Activated B cell treated with CpG ODN at 0.5 μM for 24 hours (primary cell): ENCODE measurements at regions not wholly inside any gene's neighbourhood (a gene's known extent, or its start where the extent isn't known, plus 50 kb on each side); places are given as distances from the start of the nearest gene placed in this dataset.

Source experiments
- ATAC-seq: fragments of 200-7000 bp; cut with Tn5 transposase; one replicate; pipeline ENCODE4 v1.10.0; 2021; ENCODE audit warnings: low read depth, mild to moderate bottlenecking, moderate library complexity
- CTCF ChIA-PET: fragments of 350-600 bp; sonication (Branson Sonifier 250); formaldehyde crosslinking; loops from one replicate; lab custom pipeline; 2021; ENCODE audit warnings: antibody characterized with exemption; lab: Charles Lee
- POLR2A ChIA-PET: fragments of 350-600 bp; sonication (Branson Sonifier 250); formaldehyde crosslinking; loops from one replicate; lab custom pipeline; 2021; ENCODE audit warnings: antibody characterized with exemption; lab: Charles Lee
- DNase-seq: peaks from one replicate; pipeline ENCODE4 v3.0.0; 2022
- H3K27ac Mint-ChIP-seq: one replicate; pipeline ENCODE4 v1.8.0; 2020; ENCODE audit warnings: mixed read lengths
- H3K27me3 Mint-ChIP-seq: one replicate; pipeline ENCODE4 v1.8.0; 2021; ENCODE audit warnings: mixed read lengths
- H3K36me3 Mint-ChIP-seq: one replicate; pipeline ENCODE4 v1.8.0; 2021; ENCODE audit warnings: low read depth, mixed read lengths
- H3K4me1 Mint-ChIP-seq: one replicate; pipeline ENCODE4 v1.8.0; 2021; ENCODE audit warnings: mixed read lengths
- H3K4me3 Mint-ChIP-seq: one replicate; pipeline ENCODE4 v1.8.0; 2020; ENCODE audit warnings: mild to moderate bottlenecking, mixed read lengths
- H3K9me3 Mint-ChIP-seq: one replicate; pipeline ENCODE4 v1.8.0; 2020; ENCODE audit warnings: mixed read lengths
- CTCF ChIP-seq: fragments of 200-600 bp; IDR thresholded peaks from one replicate; pipeline ENCODE4 v1.8.0; 2022; ENCODE audit warnings: antibody characterized with exemption, mild to moderate bottlenecking
- intact Hi-C: fragments of 100-400 bp; cut with micrococcal nuclease; formaldehyde crosslinking; loops from one replicate; pipeline ENCODE4 v1.15.1; 2024

- Mint-ChIP-seq H3K27me3 (no peaks in the 10 kb centered on the region), H3K4me3 (no peak overlapping the region), H3K4me1 (no peaks in the 10 kb centered on the region), H3K27ac (no peak overlapping the region), H3K36me3 (no peaks in the 10 kb centered on the region), H3K9me3 (no peaks in the 10 kb centered on the region)
- no peak for ATAC-seq
- TF ChIP-seq CTCF = no peak
- ChIA-PET CTCF (interaction anchor here (0.8 kb wide), 1 partner anchor 503 kb away, joined by 3 read pairs; no protein-coding TSS in a partner anchor), POLR2A (no interaction called here)
- DNase-seq = no peak
- intact Hi-C loops = no loop called here
Observed at GRCh38 chr3:19070325-19070724, 78.0 kb upstream of the KCNH8 start.

- POLR2A ChIA-PET = no interaction called here
- H3K4me1 Mint-ChIP-seq = no peaks in the 10 kb centered on the region
- ATAC-seq (no peak), DNase-seq (no peak)
- TF ChIP-seq CTCF = no peak
- CTCF ChIA-PET = interaction anchor here (0.7 to 1.4 kb wide), 5 partner anchors 12 to 806 kb away, joined by 3 to 22 read pairs (median 4); no protein-coding TSS in a partner anchor
- H3K4me3 Mint-ChIP-seq = no peak overlapping the region
- no peaks in the 10 kb centered on the region for H3K27me3 Mint-ChIP-seq
- H3K9me3 Mint-ChIP-seq = no peaks in the 10 kb centered on the region
- H3K36me3 Mint-ChIP-seq = no peaks in the 10 kb centered on the region
- intact Hi-C loops = loop anchor here (1.0 kb wide), 2 partner anchors 478 to 801 kb away; no protein-coding TSS in a partner anchor
- H3K27ac Mint-ChIP-seq = no peak overlapping the region
Observed at GRCh38 chr3:19065027-19065426, 83.3 kb upstream of the KCNH8 start.

GRCh38 chr3:19063936-19064335 is 84.4 kb upstream of the KCNH8 start:
- Mint-ChIP-seq H3K27me3 (no peaks in the 10 kb centered on the region), H3K4me3 (no peak overlapping the region), H3K4me1 (no peaks in the 10 kb centered on the region), H3K36me3 (no peaks in the 10 kb centered on the region), H3K9me3 (no peaks in the 10 kb centered on the region), H3K27ac (no peak overlapping the region)
- ATAC-seq = no peak
- DNase-seq = no peak
- POLR2A ChIA-PET = no interaction called here
- intact Hi-C loops = loop anchor here (5.0 kb wide), 1 partner anchor 283 kb away; no protein-coding TSS in a partner anchor
- no peak for TF ChIP-seq CTCF
- CTCF ChIA-PET = interaction anchor here (1.8 kb wide), 1 partner anchor 803 kb away, joined by 9 read pairs; no protein-coding TSS in a partner anchor

GRCh38 chr3:19060404-19060803 is 87.9 kb upstream of the KCNH8 start:
- ChIA-PET POLR2A (no interaction called here), CTCF (no interaction called here)
- Mint-ChIP-seq H3K9me3 (no peaks in the 10 kb centered on the region), H3K4me1 (no peaks in the 10 kb centered on the region), H3K27me3 (no peaks in the 10 kb centered on the region), H3K36me3 (no peaks in the 10 kb centered on the region), H3K4me3 (no peak overlapping the region), H3K27ac (no peak overlapping the region)
- intact Hi-C loops = loop anchor here (5.0 kb wide), 1 partner anchor 287 kb away; no protein-coding TSS in a partner anchor
- no peak for TF ChIP-seq CTCF
- no peak for ATAC-seq
- no peak for DNase-seq

- Mint-ChIP-seq H3K36me3 (no peaks in the 10 kb centered on the region), H3K4me3 (no peak overlapping the region), H3K4me1 (no peaks in the 10 kb centered on the region), H3K27me3 (no peaks in the 10 kb centered on the region), H3K27ac (no peak overlapping the region), H3K9me3 (no peaks in the 10 kb centered on the region)
- ChIA-PET POLR2A (no interaction called here), CTCF (interaction anchor here (0.9 kb wide), 1 partner anchor 12 kb away, joined by 3 read pairs; no protein-coding TSS in a partner anchor)
- ATAC-seq (no peak), DNase-seq (no peak)
- TF ChIP-seq CTCF = no peak
- intact Hi-C loops = no loop called here
Observed at GRCh38 chr3:19052874-19053273, 95.4 kb upstream of the KCNH8 start.
